Liver (tissue), 8 donors: ENCODE measurements at regions not wholly inside any gene's neighbourhood (a gene's known extent, or its start where the extent isn't known, plus 50 kb on each side); places are given as distances from the start of the nearest gene placed in this dataset.

Source experiments
- DNase-seq: peaks from one replicate; pipeline ENCODE4 v3.0.0-alpha.2; 2017; ENCODE audit warnings: low spot score
- H3K27ac ChIP-seq, 2 donors: one replicate each; pipeline ENCODE4 v1.7.0; 2013; ENCODE audit warnings: inconsistent platforms in 2 of 2, low read length in 2 of 2, control low read depth in 1 of 2, low read depth in 1 of 2, mild to moderate bottlenecking in 1 of 2
- H3K27me3 ChIP-seq, 4 donors: one replicate each; pipeline versions ENCODE4 v1.6.1 to v1.7.0; 2013; ENCODE audit warnings: low read length in 3 of 4, inconsistent platforms in 1 of 4, mild to moderate bottlenecking in 1 of 4, moderate library complexity in 1 of 4; ENCODE audit not compliant: control insufficient read depth in 4 of 4, insufficient read depth in 4 of 4
- H3K36me3 ChIP-seq, 4 donors: one replicate each; pipeline versions ENCODE4 v1.6.1 to v1.7.0; 2013; ENCODE audit warnings: low read length in 3 of 4, mild to moderate bottlenecking in 3 of 4, low read depth in 1 of 4, moderate library complexity in 1 of 4; ENCODE audit not compliant: control insufficient read depth in 4 of 4, insufficient read depth in 3 of 4
- H3K4me1 ChIP-seq, 4 donors: one replicate each; pipeline versions ENCODE4 v1.6.1 to v1.7.0; 2013; ENCODE audit warnings: low read length in 3 of 4, mild to moderate bottlenecking in 3 of 4, moderate library complexity in 1 of 4; ENCODE audit not compliant: control insufficient read depth in 4 of 4, insufficient read depth in 4 of 4
- H3K4me3 ChIP-seq, 3 donors: one replicate each; pipeline versions ENCODE4 v1.6.1 to v1.7.0; 2013; ENCODE audit warnings: low read length in 3 of 3, control low read depth in 1 of 3, low read depth in 1 of 3, mild to moderate bottlenecking in 1 of 3
- H3K9ac ChIP-seq, 2 donors: one replicate each; pipeline ENCODE4 v1.7.0; 2013; ENCODE audit warnings: low read length in 2 of 2, mild to moderate bottlenecking in 2 of 2, moderate library complexity in 2 of 2, control low read depth in 1 of 2, low read depth in 1 of 2
- H3K9me3 ChIP-seq, 4 donors: one replicate each; pipeline versions ENCODE4 v1.6.1 to v1.7.0; 2013; ENCODE audit warnings: low read length in 3 of 4; ENCODE audit not compliant: control insufficient read depth in 4 of 4
- CTCF ChIP-seq: fragments of 150-350 bp; IDR thresholded peaks from 2 replicates; pipeline ENCODE4 v1.5.1; 2017; ENCODE audit warnings: improper control_type of control experiment, low read depth, low read length; ENCODE audit not compliant: missing input control
- EGR1 ChIP-seq, 2 donors: IDR thresholded peaks; 2 replicates each; pipeline ENCODE4 v1.6.1; 2016 to 2018; ENCODE audit warnings: antibody characterized with exemption in 2 of 2, low read depth in 2 of 2
- FOXA1 ChIP-seq: IDR thresholded peaks from 2 replicates; pipeline ENCODE4 v1.6.1; 2016; ENCODE audit warnings: antibody characterized with exemption
- FOXA2 ChIP-seq: IDR thresholded peaks from 2 replicates; pipeline ENCODE4 v1.6.1; 2016; ENCODE audit warnings: antibody characterized with exemption
- GABPA ChIP-seq, 2 donors: IDR thresholded peaks in 1 of 2; conservative IDR thresholded peaks in 1 of 2; 2 replicates each; pipeline ENCODE4 v1.6.1; 2016; ENCODE audit warnings: antibody characterized with exemption in 2 of 2, mild to moderate bottlenecking in 1 of 2, moderate library complexity in 1 of 2
- HNF4A ChIP-seq, 2 donors: conservative IDR thresholded peaks; 2 replicates each; pipeline ENCODE4 v1.6.1; 2016; ENCODE audit warnings: antibody characterized with exemption in 2 of 2, mild to moderate bottlenecking in 2 of 2
- HNF4G ChIP-seq: IDR thresholded peaks from 2 replicates; pipeline ENCODE4 v1.6.1; 2016; ENCODE audit warnings: antibody characterized with exemption
- JUND ChIP-seq, 2 donors: IDR thresholded peaks; 2 replicates each; pipeline ENCODE4 v1.6.1; 2016; ENCODE audit warnings: antibody characterized with exemption in 2 of 2
- MAX ChIP-seq: IDR thresholded peaks from 2 replicates; pipeline ENCODE4 v1.6.1; 2016; ENCODE audit warnings: antibody characterized with exemption
- NR2F2 ChIP-seq: IDR thresholded peaks from 2 replicates; pipeline ENCODE4 v1.6.1; 2016; ENCODE audit warnings: antibody characterized with exemption
- RAD21 ChIP-seq, 2 donors: IDR thresholded peaks; 2 replicates each; pipeline ENCODE4 v1.6.1; 2016; ENCODE audit warnings: antibody characterized with exemption in 2 of 2, mild to moderate bottlenecking in 2 of 2
- RXRA ChIP-seq, 2 donors: IDR thresholded peaks; 2 replicates each; pipeline ENCODE4 v1.6.1; 2017 to 2018; ENCODE audit warnings: antibody characterized with exemption in 2 of 2, mild to moderate bottlenecking in 1 of 2
- SP1 ChIP-seq: IDR thresholded peaks from 2 replicates; pipeline ENCODE4 v1.6.1; 2018; ENCODE audit warnings: antibody characterized with exemption, mild to moderate bottlenecking
- TAF1 ChIP-seq: conservative IDR thresholded peaks from 2 replicates; pipeline ENCODE4 v1.6.1; 2016; ENCODE audit warnings: antibody characterized with exemption, mild to moderate bottlenecking
- YY1 ChIP-seq: IDR thresholded peaks from 2 replicates; pipeline ENCODE4 v1.6.1; 2016; ENCODE audit warnings: antibody characterized with exemption, mild to moderate bottlenecking
- ZBTB33 ChIP-seq: IDR thresholded peaks from 2 replicates; pipeline ENCODE4 v1.6.1; 2016; ENCODE audit warnings: antibody characterized with exemption
- WGBS: extraction: QIAGEN DNeasy Blood & Tissue Kit; methylation state at CpG from one replicate; pipeline ENCODE4 v1.1.7; 2013; 5-methylcytosine and 5-hydroxymethylcytosine counted together
- TF ChIP-seq, protein P1 (sequence below): IDR thresholded peaks from 2 replicates; pipeline ENCODE4 v1.6.1; 2016; ENCODE audit warnings: antibody characterized with exemption
- TF ChIP-seq, protein P2 (sequence below): IDR thresholded peaks from 2 replicates; pipeline ENCODE4 v1.6.1; 2016; ENCODE audit warnings: antibody characterized with exemption, mild to moderate bottlenecking
- donor health status: healthy.
- donor health status: healthy.
- donor health status: healthy.
- donor health status: healthy.
- donor health status: healthy.

DNA sequence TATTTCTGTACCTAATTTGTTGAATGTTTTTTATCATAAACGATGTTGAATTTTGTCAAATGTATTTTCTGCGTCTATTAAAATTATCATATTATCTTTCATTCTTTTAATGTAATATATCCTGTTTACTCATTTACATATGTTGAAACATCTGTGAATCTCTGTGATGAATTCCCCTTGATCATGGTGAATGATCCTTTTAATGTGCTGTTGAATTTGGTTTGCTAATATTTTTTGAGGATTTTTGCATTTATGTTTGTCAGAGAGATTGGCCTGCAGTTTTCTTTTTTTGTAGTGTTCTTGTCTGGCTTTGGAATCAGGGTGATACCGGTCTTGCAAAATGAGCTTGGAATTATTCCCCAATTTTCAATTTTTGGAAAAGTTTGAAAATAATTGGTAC lies 569.3 kb upstream of the CCDC179 start:
- DNase-seq: no peak
- WGBS: 69% methylated on average over 3 of the region's 3 CpGs
- Histone ChIP-seq H3K36me3 (no peaks in the 10 kb centered on the region), H3K4me1 (no peaks in the 10 kb centered on the region), H3K9me3 (no peaks in the 10 kb centered on the region), H3K4me3 (no peak overlapping the region), H3K27me3 (no peaks in the 10 kb centered on the region), H3K27ac (no peak overlapping the region), H3K9ac (no peak overlapping the region)
- TF ChIP-seq MAX (no peak), JUND (IDR thresholded peaks at IDR 0.05) (no peak), FOXA2 (no peak), ZBTB33 (no peak), EGR1 (IDR thresholded peaks at IDR 0.05; ENCODE audit: low read depth in 2 of 2) (no peak), GABPA (IDR thresholded peaks at IDR 0.05 in 1 of 2, conservative IDR thresholded peaks at IDR 0.05 in 1 of 2) (no peak)
- TF ChIP-seq, protein P1, sequence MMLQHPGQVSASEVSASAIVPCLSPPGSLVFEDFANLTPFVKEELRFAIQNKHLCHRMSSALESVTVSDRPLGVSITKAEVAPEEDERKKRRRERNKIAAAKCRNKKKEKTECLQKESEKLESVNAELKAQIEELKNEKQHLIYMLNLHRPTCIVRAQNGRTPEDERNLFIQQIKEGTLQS: no peak

- H3K27ac ChIP-seq: no peak overlapping the region
- no peaks in the 10 kb centered on the region for H3K4me1 ChIP-seq
- no peaks in the 10 kb centered on the region for H3K36me3 ChIP-seq
- DNase-seq: no peak
- no peak for TF ChIP-seq YY1
- TF ChIP-seq FOXA1: no peak
- no peak for TF ChIP-seq RAD21 (IDR thresholded peaks at IDR 0.05)
- no peak for TF ChIP-seq HNF4G
- no peak for TF ChIP-seq HNF4A (conservative IDR thresholded peaks at IDR 0.05)
- no peak for TF ChIP-seq MAX
- TF ChIP-seq FOXA2: no peak
- no peak for TF ChIP-seq NR2F2
- no peak for TF ChIP-seq CTCF
- TF ChIP-seq RXRA (IDR thresholded peaks at IDR 0.05): no peak
- TF ChIP-seq ZBTB33: no peak
- TF ChIP-seq SP1: no peak
- TF ChIP-seq, protein P1: no peak
- TF ChIP-seq, protein P2, sequence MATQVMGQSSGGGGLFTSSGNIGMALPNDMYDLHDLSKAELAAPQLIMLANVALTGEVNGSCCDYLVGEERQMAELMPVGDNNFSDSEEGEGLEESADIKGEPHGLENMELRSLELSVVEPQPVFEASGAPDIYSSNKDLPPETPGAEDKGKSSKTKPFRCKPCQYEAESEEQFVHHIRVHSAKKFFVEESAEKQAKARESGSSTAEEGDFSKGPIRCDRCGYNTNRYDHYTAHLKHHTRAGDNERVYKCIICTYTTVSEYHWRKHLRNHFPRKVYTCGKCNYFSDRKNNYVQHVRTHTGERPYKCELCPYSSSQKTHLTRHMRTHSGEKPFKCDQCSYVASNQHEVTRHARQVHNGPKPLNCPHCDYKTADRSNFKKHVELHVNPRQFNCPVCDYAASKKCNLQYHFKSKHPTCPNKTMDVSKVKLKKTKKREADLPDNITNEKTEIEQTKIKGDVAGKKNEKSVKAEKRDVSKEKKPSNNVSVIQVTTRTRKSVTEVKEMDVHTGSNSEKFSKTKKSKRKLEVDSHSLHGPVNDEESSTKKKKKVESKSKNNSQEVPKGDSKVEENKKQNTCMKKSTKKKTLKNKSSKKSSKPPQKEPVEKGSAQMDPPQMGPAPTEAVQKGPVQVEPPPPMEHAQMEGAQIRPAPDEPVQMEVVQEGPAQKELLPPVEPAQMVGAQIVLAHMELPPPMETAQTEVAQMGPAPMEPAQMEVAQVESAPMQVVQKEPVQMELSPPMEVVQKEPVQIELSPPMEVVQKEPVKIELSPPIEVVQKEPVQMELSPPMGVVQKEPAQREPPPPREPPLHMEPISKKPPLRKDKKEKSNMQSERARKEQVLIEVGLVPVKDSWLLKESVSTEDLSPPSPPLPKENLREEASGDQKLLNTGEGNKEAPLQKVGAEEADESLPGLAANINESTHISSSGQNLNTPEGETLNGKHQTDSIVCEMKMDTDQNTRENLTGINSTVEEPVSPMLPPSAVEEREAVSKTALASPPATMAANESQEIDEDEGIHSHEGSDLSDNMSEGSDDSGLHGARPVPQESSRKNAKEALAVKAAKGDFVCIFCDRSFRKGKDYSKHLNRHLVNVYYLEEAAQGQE: no peak
- TF ChIP-seq TAF1: no peak
- no peak for TF ChIP-seq EGR1 (IDR thresholded peaks at IDR 0.05; ENCODE audit: low read depth in 2 of 2)
- TF ChIP-seq GABPA (IDR thresholded peaks at IDR 0.05 in 1 of 2, conservative IDR thresholded peaks at IDR 0.05 in 1 of 2): no peak
- TF ChIP-seq JUND (IDR thresholded peaks at IDR 0.05): no peak
- no peaks in the 10 kb centered on the region for H3K27me3 ChIP-seq
- no peak overlapping the region for H3K4me3 ChIP-seq
- no peak overlapping the region for H3K9ac ChIP-seq
- no peaks in the 10 kb centered on the region for H3K9me3 ChIP-seq
- 94% methylated on average over 2 of the region's 2 CpGs for WGBS
These were observed 593.2 kb upstream of the CCDC179 start for GRCh38 chr11:23453522-23453921.
